Muscle of leg (tissue), 3 donors: ENCODE measurements at regions not wholly inside any gene's neighbourhood (a gene's known extent, or its start where the extent isn't known, plus 50 kb on each side); places are given as distances from the start of the nearest gene placed in this dataset.
"Not testable (repeated sequence)": the region's sequence is repeated elsewhere in the genome, so short reads cannot be mapped to it uniquely, and the experiment has no call there.

Source experiments
- DNase-seq: peaks from one replicate; pipeline ENCODE4 v3.0.0; 2013
- H3K27ac ChIP-seq: one replicate; pipeline ENCODE4 v1.5.1; 2013; ENCODE audit warnings: mild to moderate bottlenecking, low read length, control low read depth
- H3K27me3 ChIP-seq: one replicate; pipeline ENCODE4 v1.6.1; 2013; ENCODE audit warnings: low read length; ENCODE audit not compliant: control insufficient read depth, insufficient read depth
- H3K36me3 ChIP-seq: one replicate; pipeline ENCODE4 v1.6.1; 2013; ENCODE audit warnings: low read length; ENCODE audit not compliant: control insufficient read depth, insufficient read depth
- H3K4me1 ChIP-seq: one replicate; pipeline ENCODE4 v1.6.1; 2013; ENCODE audit warnings: low read length; ENCODE audit not compliant: control insufficient read depth, insufficient read depth
- H3K4me3 ChIP-seq: one replicate; pipeline ENCODE4 v1.5.1; 2013; ENCODE audit warnings: low read length, control low read depth
- H3K9me3 ChIP-seq: replicated peaks from 2 replicates; pipeline ENCODE4 v1.6.1; 2013; ENCODE audit warnings: low read depth, low read length; ENCODE audit not compliant: control insufficient read depth
- WGBS: methylation state at CpG from one replicate; pipeline ENCODE4 v1.1.5; 2013; ENCODE audit warnings: missing lambda C conversion rate; ENCODE audit not compliant: insufficient coverage; 5-methylcytosine and 5-hydroxymethylcytosine counted together

- Histone ChIP-seq H3K4me1 (no peaks in the 10 kb centered on the region), H3K9me3 (no peaks in the 10 kb centered on the region), H3K27me3 (no peaks in the 10 kb centered on the region), H3K27ac (no peak overlapping the region), H3K36me3 (no peaks in the 10 kb centered on the region), H3K4me3 (no peak overlapping the region)
- DNase-seq, result no peak
These were observed 350.2 kb downstream of the KIF2B start for GRCh38 chr17:54172985-54173316.

GRCh38 chr17:54177606-54178308, 355.0 kb downstream of the KIF2B start:
- Histone ChIP-seq H3K27me3 (no peaks in the 10 kb centered on the region), H3K27ac (no peak overlapping the region), H3K4me3 (no peak overlapping the region), H3K4me1 (peaks cover 2% of the 10 kb centered on the region), H3K36me3 (no peaks in the 10 kb centered on the region), H3K9me3 (no peaks in the 10 kb centered on the region)
- 93% methylated on average over 3 of the region's 4 CpGs for WGBS
- peak; percentile 4 for DNase-seq

- WGBS, result 33% methylated on average over 1 of the region's 4 CpGs
- H3K36me3 ChIP-seq, result no peaks in the 10 kb centered on the region
- H3K9me3 ChIP-seq, result no peaks in the 10 kb centered on the region
- DNase-seq, result peak; percentile 64
- H3K4me3 ChIP-seq, result no peak overlapping the region
- peaks cover 2% of the 10 kb centered on the region for H3K4me1 ChIP-seq
- H3K27ac ChIP-seq, result no peak overlapping the region
- H3K27me3 ChIP-seq, result no peaks in the 10 kb centered on the region
These were observed 358.2 kb downstream of the KIF2B start for GRCh38 chr17:54180950-54181349.

- no peaks in the 10 kb centered on the region for H3K4me1 ChIP-seq
- no peak overlapping the region for H3K4me3 ChIP-seq
- no peak overlapping the region for H3K27ac ChIP-seq
- DNase-seq, result no peak
- WGBS, result no CpG with 5 or more reads among the region's 1 CpG
- H3K9me3 ChIP-seq, result no peaks in the 10 kb centered on the region
- no peaks in the 10 kb centered on the region for H3K27me3 ChIP-seq
- H3K36me3 ChIP-seq, result no peaks in the 10 kb centered on the region
These were observed 368.5 kb downstream of the KIF2B start for GRCh38 chr17:54191261-54191660.

- Histone ChIP-seq H3K36me3 (no peaks in the 10 kb centered on the region), H3K27me3 (no peaks in the 10 kb centered on the region), H3K4me1 (no peaks in the 10 kb centered on the region), H3K4me3 (no peak overlapping the region), H3K27ac (no peak overlapping the region), H3K9me3 (no peaks in the 10 kb centered on the region)
- DNase-seq, result peak; percentile 11
- no CpG with 5 or more reads among the region's 1 CpG for WGBS
These were observed 371.5 kb downstream of the KIF2B start for GRCh38 chr17:54194268-54194667.

GRCh38 chr17:54196751-54197150, 374.0 kb downstream of the KIF2B start:
- no peaks in the 10 kb centered on the region for H3K36me3 ChIP-seq
- no peak overlapping the region for H3K4me3 ChIP-seq
- no peaks in the 10 kb centered on the region for H3K27me3 ChIP-seq
- no peaks in the 10 kb centered on the region for H3K9me3 ChIP-seq
- DNase-seq, result no peak
- no peaks in the 10 kb centered on the region for H3K4me1 ChIP-seq
- H3K27ac ChIP-seq, result no peak overlapping the region
- WGBS, result no CpG with 5 or more reads among the region's 3 CpGs

- not testable (repeated sequence) for DNase-seq, H3K9me3 ChIP-seq, H3K36me3 ChIP-seq, H3K4me3 ChIP-seq, H3K27ac ChIP-seq, H3K27me3 ChIP-seq, H3K4me1 ChIP-seq
- no CpG with 5 or more reads among the region's 2 CpGs for WGBS
These were observed 378.7 kb downstream of the KIF2B start for GRCh38 chr17:54201380-54201779.

GRCh38 chr17:54220829-54221228, 398.1 kb downstream of the KIF2B start:
- Histone ChIP-seq H3K27ac (no peak overlapping the region), H3K27me3 (no peaks in the 10 kb centered on the region), H3K4me1 (no peaks in the 10 kb centered on the region), H3K4me3 (no peak overlapping the region), H3K9me3 (no peaks in the 10 kb centered on the region), H3K36me3 (no peaks in the 10 kb centered on the region)
- no CpG with 5 or more reads among the region's 1 CpG for WGBS
- DNase-seq, result no peak

GRCh38 chr17:54221499-54221898, 398.8 kb downstream of the KIF2B start:
- no peaks in the 10 kb centered on the region for H3K4me1 ChIP-seq
- no peaks in the 10 kb centered on the region for H3K27me3 ChIP-seq
- no peaks in the 10 kb centered on the region for H3K36me3 ChIP-seq
- no peak for DNase-seq
- H3K4me3 ChIP-seq, result no peak overlapping the region
- no CpG with 5 or more reads among the region's 2 CpGs for WGBS
- H3K27ac ChIP-seq, result no peak overlapping the region
- H3K9me3 ChIP-seq, result no peaks in the 10 kb centered on the region

GRCh38 chr17:54235571-54235970, 412.8 kb downstream of the KIF2B start:
- peak; percentile 1 for DNase-seq
- Histone ChIP-seq H3K4me3 (no peak overlapping the region), H3K4me1 (no peaks in the 10 kb centered on the region), H3K27ac (no peak overlapping the region), H3K36me3 (no peaks in the 10 kb centered on the region), H3K27me3 (no peaks in the 10 kb centered on the region), H3K9me3 (no peaks in the 10 kb centered on the region)
- WGBS, result no CpG with 5 or more reads among the region's 4 CpGs

GRCh38 chr17:54237911-54238515, 415.3 kb downstream of the KIF2B start:
- no CpG with 5 or more reads among the region's 5 CpGs for WGBS
- Histone ChIP-seq H3K4me1 (no peaks in the 10 kb centered on the region), H3K4me3 (no peak overlapping the region), H3K27ac (no peak overlapping the region), H3K27me3 (no peaks in the 10 kb centered on the region), H3K36me3 (no peaks in the 10 kb centered on the region), H3K9me3 (no peaks in the 10 kb centered on the region)
- peak; percentile 63 for DNase-seq
